ENCODE measurements at regions not wholly inside any gene's neighbourhood (a gene's known extent, or its start where the extent isn't known, plus 50 kb on each side); places are given as distances from the start of the nearest gene placed in this dataset.

DNA sequence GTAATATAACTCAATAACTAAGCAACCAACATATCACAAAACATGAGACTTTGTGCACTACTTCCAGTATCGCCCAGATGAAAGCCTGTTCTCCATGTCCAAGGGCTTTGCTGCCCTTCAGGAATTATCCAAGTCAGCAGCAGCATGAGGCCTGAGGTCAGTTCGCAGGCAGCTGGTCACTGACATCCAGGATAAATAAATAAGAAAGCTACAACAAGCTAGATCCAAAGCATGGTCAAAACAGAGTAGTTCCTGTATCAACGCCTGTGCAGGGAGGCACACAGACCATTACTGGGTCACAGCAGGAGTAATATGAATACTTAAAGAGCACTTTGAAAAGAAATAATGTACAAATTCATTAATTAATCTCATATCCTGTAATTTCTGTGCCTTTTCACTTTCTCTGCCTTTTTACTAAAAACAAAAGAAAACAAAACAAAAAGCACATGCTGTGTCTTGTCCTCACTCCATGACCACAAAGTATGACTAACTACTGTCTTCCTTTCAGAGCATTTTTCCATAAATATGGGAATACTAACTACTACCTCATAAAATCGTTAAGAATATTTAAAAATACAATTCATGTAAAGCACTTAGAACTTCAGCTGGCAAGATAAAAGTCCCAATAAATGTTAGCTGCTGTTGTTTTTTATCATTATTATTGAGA is 374.9 kb upstream of the IRAK1BP1 start:
- intact Hi-C loops (cut with micrococcal nuclease; ENCODE audit: unreplicated experiment): no loop called here
- Histone ChIP-seq H3K9me3 (ENCODE audit: low read depth, low read length, poor library complexity, severe bottlenecking) (no peaks in the 10 kb centered on the region), H3K27me3 (replicated peaks; ENCODE audit: insufficient read depth, low read depth, low read length, poor library complexity) (no peaks in the 10 kb centered on the region), H3K27ac (ENCODE audit: low read depth, low read length, poor library complexity, severe bottlenecking) (no peak overlapping the region), H3K36me3 (ENCODE audit: insufficient read depth, low read length, poor library complexity, severe bottlenecking) (no peaks in the 10 kb centered on the region), H3K4me1 (ENCODE audit: insufficient read depth, low read length, poor library complexity, severe bottlenecking) (no peaks in the 10 kb centered on the region), H3K4me3 (ENCODE audit: low read depth, low read length, poor library complexity, severe bottlenecking) (no peak overlapping the region)
- BruUV-seq (replicated peaks): no TSS peak
- TF ChIP-seq CTCF (conservative IDR thresholded peaks at IDR 0.05; ENCODE audit: low read depth, low read length) (no peak), EZH2 (IDR thresholded peaks at IDR 0.05; ENCODE audit: borderline replicate concordance, low read depth, low read length, poor library complexity, severe bottlenecking) (no peak)
- no peak for DNase-seq (ENCODE audit: low spot score)
- ChIA-PET POLR2A (ENCODE audit: low non-redundant PET) (no interaction called here), CTCF (no interaction called here)

DNA sequence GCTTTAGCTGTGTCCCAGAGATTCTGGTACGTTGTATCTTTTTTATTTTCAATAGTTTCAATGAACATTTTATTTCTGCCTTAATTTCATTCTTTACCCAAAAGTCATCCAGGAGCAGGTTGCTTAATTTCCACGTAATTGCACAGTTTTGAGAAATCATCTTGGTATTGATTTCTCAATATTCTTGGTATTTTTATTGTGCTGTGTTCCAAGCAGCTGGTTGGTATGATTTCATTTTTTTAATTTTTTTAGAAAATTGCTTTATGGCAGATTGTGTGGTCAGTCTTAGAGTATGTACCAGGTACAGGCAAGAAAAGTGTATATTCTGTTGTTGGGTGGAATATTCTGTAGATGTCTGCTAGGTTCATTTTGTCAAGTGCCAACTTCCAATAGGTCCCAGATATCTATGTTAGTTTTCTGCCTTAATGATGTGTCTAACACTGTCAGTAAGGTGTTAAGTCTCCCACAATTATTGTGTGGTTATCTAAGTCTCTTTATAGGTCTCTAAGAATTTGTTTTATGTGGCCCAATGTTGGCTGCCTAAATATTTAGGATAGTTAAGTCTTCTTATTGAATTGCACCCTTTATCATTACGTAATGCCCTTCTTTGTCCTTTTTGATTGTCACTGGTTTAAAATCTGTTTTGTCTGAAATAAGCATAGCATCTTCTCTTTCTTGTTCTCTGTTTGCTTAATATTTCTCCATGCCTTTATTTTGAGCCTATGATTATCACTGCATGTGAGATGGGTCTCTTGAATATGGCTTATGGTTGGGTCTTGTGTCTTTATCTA is 366.9 kb upstream of the IRAK1BP1 start:
- Histone ChIP-seq H3K36me3 (ENCODE audit: insufficient read depth, low read length, poor library complexity, severe bottlenecking) (no peaks in the 10 kb centered on the region), H3K9me3 (ENCODE audit: low read depth, low read length, poor library complexity, severe bottlenecking) (no peaks in the 10 kb centered on the region), H3K4me3 (ENCODE audit: low read depth, low read length, poor library complexity, severe bottlenecking) (no peak overlapping the region), H3K4me1 (ENCODE audit: insufficient read depth, low read length, poor library complexity, severe bottlenecking) (no peaks in the 10 kb centered on the region), H3K27ac (ENCODE audit: low read depth, low read length, poor library complexity, severe bottlenecking) (no peak overlapping the region), H3K27me3 (replicated peaks; ENCODE audit: insufficient read depth, low read depth, low read length, poor library complexity) (no peaks in the 10 kb centered on the region)
- BruUV-seq (replicated peaks): no TSS peak
- CTCF ChIA-PET: no interaction called here
- DNase-seq (ENCODE audit: low spot score): no peak
- TF ChIP-seq CTCF (conservative IDR thresholded peaks at IDR 0.05; ENCODE audit: low read depth, low read length) (no peak), EZH2 (IDR thresholded peaks at IDR 0.05; ENCODE audit: borderline replicate concordance, low read depth, low read length, poor library complexity, severe bottlenecking) (no peak)
- intact Hi-C loops (cut with micrococcal nuclease; ENCODE audit: unreplicated experiment): no loop called here
- POLR2A ChIA-PET (ENCODE audit: low non-redundant PET): no interaction called here

- POLR2A ChIA-PET (ENCODE audit: low non-redundant PET): no interaction called here
- Histone ChIP-seq H3K27me3 (replicated peaks; ENCODE audit: insufficient read depth, low read depth, low read length, poor library complexity) (no peaks in the 10 kb centered on the region), H3K4me1 (ENCODE audit: insufficient read depth, low read length, poor library complexity, severe bottlenecking) (no peaks in the 10 kb centered on the region), H3K9me3 (ENCODE audit: low read depth, low read length, poor library complexity, severe bottlenecking) (no peaks in the 10 kb centered on the region), H3K4me3 (ENCODE audit: low read depth, low read length, poor library complexity, severe bottlenecking) (no peak overlapping the region), H3K27ac (ENCODE audit: low read depth, low read length, poor library complexity, severe bottlenecking) (no peak overlapping the region), H3K36me3 (ENCODE audit: insufficient read depth, low read length, poor library complexity, severe bottlenecking) (no peaks in the 10 kb centered on the region)
- intact Hi-C loops (cut with micrococcal nuclease; ENCODE audit: unreplicated experiment): no loop called here
- TF ChIP-seq CTCF (conservative IDR thresholded peaks at IDR 0.05; ENCODE audit: low read depth, low read length) (no peak), EZH2 (IDR thresholded peaks at IDR 0.05; ENCODE audit: borderline replicate concordance, low read depth, low read length, poor library complexity, severe bottlenecking) (no peak)
- no TSS peak for BruUV-seq (replicated peaks)
- CTCF ChIA-PET: no interaction called here
- DNase-seq (ENCODE audit: low spot score): no peak
These were observed 364.9 kb upstream of the IRAK1BP1 start for GRCh38 chr6:78502386-78502887.
